ENCODE measurements at regions not wholly inside any gene's neighbourhood (a gene's known extent, or its start where the extent isn't known, plus 50 kb on each side); places are given as distances from the start of the nearest gene placed in this dataset.

DNA sequence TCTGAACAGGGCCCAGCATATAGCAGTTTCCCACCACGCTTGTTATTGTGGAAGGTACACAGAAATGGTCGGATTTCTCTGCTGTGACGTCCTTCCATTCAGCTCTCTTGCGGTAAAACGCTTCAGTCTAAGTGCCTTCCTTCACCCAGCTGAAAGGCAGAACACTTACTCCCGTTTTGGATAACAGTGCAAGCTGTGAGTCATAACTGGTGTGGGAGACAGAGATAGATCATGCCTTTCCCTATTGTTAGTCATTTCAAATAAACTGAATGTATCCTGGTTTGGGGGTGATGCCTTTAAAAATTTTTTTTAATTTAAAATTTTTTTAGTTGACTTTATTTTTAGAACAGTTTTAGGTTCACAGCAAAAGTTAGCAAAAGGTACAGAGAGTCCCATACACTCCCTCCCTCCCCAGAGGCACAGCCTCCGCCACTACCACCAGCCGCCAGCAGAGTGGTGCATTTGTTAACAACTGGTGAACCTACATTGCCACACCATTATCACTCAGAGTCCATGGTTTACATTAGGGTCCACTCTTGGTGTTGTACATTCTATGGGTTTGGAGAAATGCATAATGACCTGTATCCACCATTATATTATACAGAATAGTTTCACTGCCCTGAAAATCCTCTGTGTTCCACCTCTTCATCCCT, 94.9 kb upstream of the NSMCE3 start:
- Histone ChIP-seq H3K4me3 (ENCODE audit: control insufficient read depth in 2 of 3, extremely low read depth in 1 of 3, insufficient read depth in 2 of 3, low read depth in 1 of 3, low read length in 3 of 3) (no peak overlapping the region), H3K27me3 (ENCODE audit: control insufficient read depth, extremely low read depth, insufficient read depth, low read length) (no peaks in the 10 kb centered on the region), H3K9ac (ENCODE audit: control insufficient read depth, extremely low read depth, insufficient read depth, low read length) (no peak overlapping the region), H4K20me1 (ENCODE audit: control insufficient read depth, extremely low read depth, insufficient read depth, low read length) (no peaks in the 10 kb centered on the region), H3K27ac (ENCODE audit: control insufficient read depth, insufficient read depth, low read length) (no peak overlapping the region), H3K36me3 (ENCODE audit: control insufficient read depth in 2 of 2, extremely low read depth in 1 of 2, insufficient read depth in 2 of 2, low read length in 2 of 2) (no peaks in the 10 kb centered on the region), H2AFZ (ENCODE audit: control insufficient read depth, low read length) (no peak overlapping the region), H3K4me1 (ENCODE audit: control insufficient read depth, extremely low read depth, insufficient read depth, low read length) (no peaks in the 10 kb centered on the region), H3K9me3 (ENCODE audit: control insufficient read depth, low read depth, low read length) (no peaks in the 10 kb centered on the region), H3K79me2 (ENCODE audit: control insufficient read depth, insufficient read depth, low read length) (no peaks in the 10 kb centered on the region), H3K9me1 (ENCODE audit: control insufficient read depth, extremely low read depth, insufficient read depth, low read length) (no peaks in the 10 kb centered on the region), H3K4me2 (ENCODE audit: control insufficient read depth, extremely low read depth, insufficient read depth, low read depth, low read length) (no peak overlapping the region)
- TF ChIP-seq, protein P1, sequence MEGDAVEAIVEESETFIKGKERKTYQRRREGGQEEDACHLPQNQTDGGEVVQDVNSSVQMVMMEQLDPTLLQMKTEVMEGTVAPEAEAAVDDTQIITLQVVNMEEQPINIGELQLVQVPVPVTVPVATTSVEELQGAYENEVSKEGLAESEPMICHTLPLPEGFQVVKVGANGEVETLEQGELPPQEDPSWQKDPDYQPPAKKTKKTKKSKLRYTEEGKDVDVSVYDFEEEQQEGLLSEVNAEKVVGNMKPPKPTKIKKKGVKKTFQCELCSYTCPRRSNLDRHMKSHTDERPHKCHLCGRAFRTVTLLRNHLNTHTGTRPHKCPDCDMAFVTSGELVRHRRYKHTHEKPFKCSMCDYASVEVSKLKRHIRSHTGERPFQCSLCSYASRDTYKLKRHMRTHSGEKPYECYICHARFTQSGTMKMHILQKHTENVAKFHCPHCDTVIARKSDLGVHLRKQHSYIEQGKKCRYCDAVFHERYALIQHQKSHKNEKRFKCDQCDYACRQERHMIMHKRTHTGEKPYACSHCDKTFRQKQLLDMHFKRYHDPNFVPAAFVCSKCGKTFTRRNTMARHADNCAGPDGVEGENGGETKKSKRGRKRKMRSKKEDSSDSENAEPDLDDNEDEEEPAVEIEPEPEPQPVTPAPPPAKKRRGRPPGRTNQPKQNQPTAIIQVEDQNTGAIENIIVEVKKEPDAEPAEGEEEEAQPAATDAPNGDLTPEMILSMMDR (optimal IDR thresholded peaks at IDR 0.05 in 1 of 3, IDR thresholded peaks at IDR 0.05 in 1 of 3, conservative IDR thresholded peaks at IDR 0.05 in 1 of 3; ENCODE audit: extremely low read depth in 1 of 3, insufficient read depth in 2 of 3, low read length in 3 of 3), result peak in 2 of 3 experiments; percentile 19 to 29
- TF ChIP-seq EZH2 (IDR thresholded peaks at IDR 0.05; ENCODE audit: low read length), result no peak
- FAIRE-seq (no peak), DNase-seq (ENCODE audit: low read depth, low spot score) (no peak)
- dilution Hi-C loops (cut with MboI; ENCODE audit: extremely low pct_ligation_motif_present, low sequenced_read_pairs), result no loop called here

DNA sequence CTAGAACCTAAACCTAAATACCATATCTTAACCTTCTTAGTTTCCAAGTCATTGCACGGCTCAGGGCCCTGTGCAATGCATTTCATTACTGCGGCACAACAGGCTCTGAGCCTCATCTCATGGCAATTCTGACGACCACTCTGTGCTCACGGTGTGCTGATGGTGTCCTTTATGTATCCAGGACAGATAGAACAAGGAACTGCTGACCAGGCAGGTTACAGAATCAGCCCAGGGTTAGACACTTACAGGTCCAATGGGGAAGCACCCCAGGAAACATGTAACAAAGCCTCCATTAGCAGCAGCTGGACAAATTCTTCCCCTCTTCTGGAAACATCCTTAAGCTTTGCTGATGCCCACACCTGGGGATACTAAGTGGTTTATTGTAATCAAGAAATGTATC, 91.9 kb upstream of the NSMCE3 start:
- no peaks in the 10 kb centered on the region for H3K79me2 ChIP-seq (ENCODE audit: control insufficient read depth, insufficient read depth, low read length)
- no peaks in the 10 kb centered on the region for H3K9me3 ChIP-seq (ENCODE audit: control insufficient read depth, low read depth, low read length)
- dilution Hi-C loops (cut with MboI; ENCODE audit: extremely low pct_ligation_motif_present, low sequenced_read_pairs), result no loop called here
- no peak overlapping the region for H3K27ac ChIP-seq (ENCODE audit: control insufficient read depth, insufficient read depth, low read length)
- H3K4me3 ChIP-seq (ENCODE audit: control insufficient read depth in 2 of 3, extremely low read depth in 1 of 3, insufficient read depth in 2 of 3, low read depth in 1 of 3, low read length in 3 of 3), result no peak overlapping the region
- H3K9ac ChIP-seq (ENCODE audit: control insufficient read depth, extremely low read depth, insufficient read depth, low read length), result no peak overlapping the region
- no peaks in the 10 kb centered on the region for H3K36me3 ChIP-seq (ENCODE audit: control insufficient read depth in 2 of 2, extremely low read depth in 1 of 2, insufficient read depth in 2 of 2, low read length in 2 of 2)
- H3K4me1 ChIP-seq (ENCODE audit: control insufficient read depth, extremely low read depth, insufficient read depth, low read length), result no peaks in the 10 kb centered on the region
- no peak for FAIRE-seq
- no peaks in the 10 kb centered on the region for H4K20me1 ChIP-seq (ENCODE audit: control insufficient read depth, extremely low read depth, insufficient read depth, low read length)
- H3K4me2 ChIP-seq (ENCODE audit: control insufficient read depth, extremely low read depth, insufficient read depth, low read depth, low read length), result no peak overlapping the region
- no peaks in the 10 kb centered on the region for H3K27me3 ChIP-seq (ENCODE audit: control insufficient read depth, extremely low read depth, insufficient read depth, low read length)
- DNase-seq (ENCODE audit: low read depth, low spot score), result no peak
- H3K9me1 ChIP-seq (ENCODE audit: control insufficient read depth, extremely low read depth, insufficient read depth, low read length), result no peaks in the 10 kb centered on the region
- no peak for TF ChIP-seq EZH2 (IDR thresholded peaks at IDR 0.05; ENCODE audit: low read length)
- TF ChIP-seq, protein P1 (optimal IDR thresholded peaks at IDR 0.05 in 1 of 3, IDR thresholded peaks at IDR 0.05 in 1 of 3, conservative IDR thresholded peaks at IDR 0.05 in 1 of 3; ENCODE audit: extremely low read depth in 1 of 3, insufficient read depth in 2 of 3, low read length in 3 of 3), result no peak
- no peak overlapping the region for H2AFZ ChIP-seq (ENCODE audit: control insufficient read depth, low read length)
